ENCODE measurements at regions not wholly inside any gene's neighbourhood (a gene's known extent, or its start where the extent isn't known, plus 50 kb on each side); places are given as distances from the start of the nearest gene placed in this dataset.

GRCh38 chr9:82353631-82354278 is 365.2 kb downstream of the SPATA31D1 start:
- no peaks in the 10 kb centered on the region for H3K9me3 ChIP-seq (ENCODE audit: insufficient read depth, low read depth, low read length)
- no peak overlapping the region for H4K8ac ChIP-seq (ENCODE audit: low read depth, low read length)
- no peak overlapping the region for H3K9ac ChIP-seq (ENCODE audit: low read length)
- no peaks in the 10 kb centered on the region for H3K27me3 ChIP-seq (ENCODE audit: insufficient read depth, low read length)
- H3K36me3 ChIP-seq (ENCODE audit: control insufficient read depth in 1 of 2, insufficient read depth in 2 of 2, low read length in 2 of 2): no peaks in the 10 kb centered on the region
- H3K79me2 ChIP-seq (ENCODE audit: control insufficient read depth, insufficient read depth, low read length, poor library complexity): no peaks in the 10 kb centered on the region
- no peak overlapping the region for H3K18ac ChIP-seq (ENCODE audit: low read length)
- H3K4me3 ChIP-seq (ENCODE audit: low read depth, low read length): no peak overlapping the region
- H3K4ac ChIP-seq (ENCODE audit: low read depth, low read length): no peak overlapping the region
- H2AK5ac ChIP-seq (ENCODE audit: low read length): no peak overlapping the region
- no peak for DNase-seq
- no peak overlapping the region for H3K4me2 ChIP-seq (ENCODE audit: low read length)
- H2BK120ac ChIP-seq (ENCODE audit: insufficient read depth, low read length, poor library complexity): no peak overlapping the region
- no peak overlapping the region for H3K27ac ChIP-seq (ENCODE audit: low read depth, low read length)
- no CpG with 5 or more reads among the region's 7 CpGs for WGBS (ENCODE audit: extremely low coverage, insufficient coverage, insufficient read length)
- no peaks in the 10 kb centered on the region for H3K79me1 ChIP-seq (ENCODE audit: low read length)
- peak overlapping the region; percentile 14 for H4K91ac ChIP-seq (ENCODE audit: low read depth, low read length)
- no peak overlapping the region for H4K12ac ChIP-seq (ENCODE audit: low read depth, low read length)
- no peak overlapping the region for H2BK12ac ChIP-seq (ENCODE audit: low read length)
- no peak overlapping the region for H2AFZ ChIP-seq (ENCODE audit: insufficient read depth, low read length, poor library complexity)
- no peak overlapping the region for H3K23ac ChIP-seq (ENCODE audit: low read length)
- H3K14ac ChIP-seq (ENCODE audit: low read length): no peak overlapping the region
- H2BK5ac ChIP-seq (ENCODE audit: low read depth, low read length, poor library complexity): no peak overlapping the region
- H3K4me1 ChIP-seq (ENCODE audit: control insufficient read depth in 1 of 2, insufficient read depth in 2 of 2, low read length in 2 of 2): no peaks in the 10 kb centered on the region

GRCh38 chr9:82354279-82354659 is 365.7 kb downstream of the SPATA31D1 start:
- Histone ChIP-seq H3K9me3 (ENCODE audit: insufficient read depth, low read depth, low read length) (no peaks in the 10 kb centered on the region), H2AK5ac (ENCODE audit: low read length) (no peak overlapping the region)
- no CpG with 5 or more reads among the region's 2 CpGs for WGBS (ENCODE audit: extremely low coverage, insufficient coverage, insufficient read length)

GRCh38 chr9:82356131-82356530 is 367.6 kb downstream of the SPATA31D1 start:
- Histone ChIP-seq H3K27ac (ENCODE audit: low read depth, low read length) (no peak overlapping the region), H3K4me1 (ENCODE audit: control insufficient read depth in 1 of 2, insufficient read depth in 2 of 2, low read length in 2 of 2) (no peaks in the 10 kb centered on the region), H3K14ac (ENCODE audit: low read length) (no peak overlapping the region), H3K4me3 (ENCODE audit: low read depth, low read length) (no peak overlapping the region), H3K18ac (ENCODE audit: low read length) (no peak overlapping the region), H3K4ac (ENCODE audit: low read depth, low read length) (no peak overlapping the region), H2AFZ (ENCODE audit: insufficient read depth, low read length, poor library complexity) (no peak overlapping the region), H3K36me3 (ENCODE audit: control insufficient read depth in 1 of 2, insufficient read depth in 2 of 2, low read length in 2 of 2) (no peaks in the 10 kb centered on the region), H4K91ac (ENCODE audit: low read depth, low read length) (no peak overlapping the region), H3K9ac (ENCODE audit: low read length) (no peak overlapping the region), H2BK120ac (ENCODE audit: insufficient read depth, low read length, poor library complexity) (no peak overlapping the region), H3K79me1 (ENCODE audit: low read length) (no peaks in the 10 kb centered on the region), H4K8ac (ENCODE audit: low read depth, low read length) (no peak overlapping the region), H2BK12ac (ENCODE audit: low read length) (no peak overlapping the region), H2AK5ac (ENCODE audit: low read length) (no peak overlapping the region), H2BK5ac (ENCODE audit: low read depth, low read length, poor library complexity) (no peak overlapping the region), H3K23ac (ENCODE audit: low read length) (no peak overlapping the region), H3K9me3 (ENCODE audit: insufficient read depth, low read depth, low read length) (no peaks in the 10 kb centered on the region), H4K12ac (ENCODE audit: low read depth, low read length) (no peak overlapping the region), H3K4me2 (ENCODE audit: low read length) (no peak overlapping the region), H3K27me3 (ENCODE audit: insufficient read depth, low read length) (no peaks in the 10 kb centered on the region), H3K79me2 (ENCODE audit: control insufficient read depth, insufficient read depth, low read length, poor library complexity) (no peaks in the 10 kb centered on the region)
- no peak for DNase-seq
- no CpG with 5 or more reads among the region's 2 CpGs for WGBS (ENCODE audit: extremely low coverage, insufficient coverage, insufficient read length)

More at GRCh38 chr9:82354279-82354659, 365.7 kb downstream of the SPATA31D1 start:
- no peak overlapping the region for H3K18ac ChIP-seq (ENCODE audit: low read length)
- no peak overlapping the region for H4K8ac ChIP-seq (ENCODE audit: low read depth, low read length)
- no peak overlapping the region for H2BK5ac ChIP-seq (ENCODE audit: low read depth, low read length, poor library complexity)
- no peak overlapping the region for H3K4me3 ChIP-seq (ENCODE audit: low read depth, low read length)
- no peak overlapping the region for H2BK120ac ChIP-seq (ENCODE audit: insufficient read depth, low read length, poor library complexity)
- H3K23ac ChIP-seq (ENCODE audit: low read length): no peak overlapping the region
- no peaks in the 10 kb centered on the region for H3K36me3 ChIP-seq (ENCODE audit: control insufficient read depth in 1 of 2, insufficient read depth in 2 of 2, low read length in 2 of 2)
- no peak overlapping the region for H3K4ac ChIP-seq (ENCODE audit: low read depth, low read length)
- no peak overlapping the region for H4K91ac ChIP-seq (ENCODE audit: low read depth, low read length)
- no peaks in the 10 kb centered on the region for H3K79me2 ChIP-seq (ENCODE audit: control insufficient read depth, insufficient read depth, low read length, poor library complexity)
- H4K12ac ChIP-seq (ENCODE audit: low read depth, low read length): no peak overlapping the region
- H3K79me1 ChIP-seq (ENCODE audit: low read length): no peaks in the 10 kb centered on the region
- no peaks in the 10 kb centered on the region for H3K27me3 ChIP-seq (ENCODE audit: insufficient read depth, low read length)
- no peak overlapping the region for H2AFZ ChIP-seq (ENCODE audit: insufficient read depth, low read length, poor library complexity)
- no peaks in the 10 kb centered on the region for H3K4me1 ChIP-seq (ENCODE audit: control insufficient read depth in 1 of 2, insufficient read depth in 2 of 2, low read length in 2 of 2)
- H3K9ac ChIP-seq (ENCODE audit: low read length): no peak overlapping the region
- no peak overlapping the region for H3K14ac ChIP-seq (ENCODE audit: low read length)
- H2BK12ac ChIP-seq (ENCODE audit: low read length): no peak overlapping the region
- no peak overlapping the region for H3K27ac ChIP-seq (ENCODE audit: low read depth, low read length)
- H3K4me2 ChIP-seq (ENCODE audit: low read length): no peak overlapping the region
- DNase-seq: no peak

- Histone ChIP-seq H3K4me1 (ENCODE audit: control insufficient read depth in 1 of 2, insufficient read depth in 2 of 2, low read length in 2 of 2) (no peaks in the 10 kb centered on the region), H3K18ac (ENCODE audit: low read length) (no peak overlapping the region), H4K12ac (ENCODE audit: low read depth, low read length) (no peak overlapping the region), H3K4me3 (ENCODE audit: low read depth, low read length) (no peak overlapping the region), H3K14ac (ENCODE audit: low read length) (no peak overlapping the region), H4K91ac (ENCODE audit: low read depth, low read length) (no peak overlapping the region), H3K23ac (ENCODE audit: low read length) (no peak overlapping the region), H3K36me3 (ENCODE audit: control insufficient read depth in 1 of 2, insufficient read depth in 2 of 2, low read length in 2 of 2) (no peaks in the 10 kb centered on the region), H3K79me2 (ENCODE audit: control insufficient read depth, insufficient read depth, low read length, poor library complexity) (no peaks in the 10 kb centered on the region), H2AK5ac (ENCODE audit: low read length) (no peak overlapping the region), H3K27ac (ENCODE audit: low read depth, low read length) (no peak overlapping the region), H4K8ac (ENCODE audit: low read depth, low read length) (no peak overlapping the region), H3K4me2 (ENCODE audit: low read length) (no peak overlapping the region), H2BK12ac (ENCODE audit: low read length) (no peak overlapping the region), H2BK5ac (ENCODE audit: low read depth, low read length, poor library complexity) (no peak overlapping the region), H3K9ac (ENCODE audit: low read length) (no peak overlapping the region), H3K27me3 (ENCODE audit: insufficient read depth, low read length) (no peaks in the 10 kb centered on the region), H2BK120ac (ENCODE audit: insufficient read depth, low read length, poor library complexity) (no peak overlapping the region), H2AFZ (ENCODE audit: insufficient read depth, low read length, poor library complexity) (no peak overlapping the region), H3K79me1 (ENCODE audit: low read length) (no peaks in the 10 kb centered on the region), H3K4ac (ENCODE audit: low read depth, low read length) (no peak overlapping the region), H3K9me3 (ENCODE audit: insufficient read depth, low read depth, low read length) (no peaks in the 10 kb centered on the region)
- DNase-seq: no peak
- no CpG with 5 or more reads among the region's 2 CpGs for WGBS (ENCODE audit: extremely low coverage, insufficient coverage, insufficient read length)
Observed at GRCh38 chr9:82356871-82357270, 368.3 kb downstream of the SPATA31D1 start.

Measured in trophoblast cell (in vitro differentiated cells and primary cell).